GM21528 (cell line): ENCODE measurements at regions not wholly inside any gene's neighbourhood (a gene's known extent, or its start where the extent isn't known, plus 50 kb on each side); places are given as distances from the start of the nearest gene placed in this dataset.
A peak's percentile ranks its signal among the peaks of the same experiment; 100 is the strongest.

Experiments used
- ATAC-seq: cut with Tn5 transposase; IDR thresholded peaks from one replicate; pipeline ENCODE4 v1.9.1; 2021; ENCODE audit warnings: mild to moderate bottlenecking, moderate library complexity; ENCODE audit not compliant: unreplicated experiment, low FRiP score

- ATAC-seq: no peak
Measured at GRCh38 chr18:25875551-25876240, 214.7 kb downstream of the SS18 start.

DNA sequence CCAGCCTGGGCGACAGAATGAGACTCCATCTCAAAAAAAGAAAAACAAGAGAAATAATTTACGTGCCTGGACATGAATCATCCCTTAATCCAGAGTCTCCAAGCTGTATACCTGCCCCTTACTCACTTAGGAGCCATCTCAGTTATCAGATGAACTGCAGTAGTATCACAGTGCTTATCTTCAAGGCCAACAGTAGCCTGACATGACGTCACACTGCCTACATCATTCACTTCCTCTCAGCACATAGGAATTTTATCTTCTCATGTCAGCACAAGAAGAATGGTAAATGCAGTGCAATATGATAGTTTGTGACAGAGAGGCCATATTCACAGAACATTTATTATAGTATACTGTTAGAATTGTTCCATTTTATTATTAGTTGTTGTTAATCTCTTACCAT is 216.6 kb downstream of the SS18 start:
- ATAC-seq: no peak

- no peak for ATAC-seq
Measured at GRCh38 chr18:25866331-25866730, 224.1 kb downstream of the SS18 start.

- ATAC-seq: no peak
Measured at GRCh38 chr18:25862881-25863600, 227.4 kb downstream of the SS18 start.

DNA sequence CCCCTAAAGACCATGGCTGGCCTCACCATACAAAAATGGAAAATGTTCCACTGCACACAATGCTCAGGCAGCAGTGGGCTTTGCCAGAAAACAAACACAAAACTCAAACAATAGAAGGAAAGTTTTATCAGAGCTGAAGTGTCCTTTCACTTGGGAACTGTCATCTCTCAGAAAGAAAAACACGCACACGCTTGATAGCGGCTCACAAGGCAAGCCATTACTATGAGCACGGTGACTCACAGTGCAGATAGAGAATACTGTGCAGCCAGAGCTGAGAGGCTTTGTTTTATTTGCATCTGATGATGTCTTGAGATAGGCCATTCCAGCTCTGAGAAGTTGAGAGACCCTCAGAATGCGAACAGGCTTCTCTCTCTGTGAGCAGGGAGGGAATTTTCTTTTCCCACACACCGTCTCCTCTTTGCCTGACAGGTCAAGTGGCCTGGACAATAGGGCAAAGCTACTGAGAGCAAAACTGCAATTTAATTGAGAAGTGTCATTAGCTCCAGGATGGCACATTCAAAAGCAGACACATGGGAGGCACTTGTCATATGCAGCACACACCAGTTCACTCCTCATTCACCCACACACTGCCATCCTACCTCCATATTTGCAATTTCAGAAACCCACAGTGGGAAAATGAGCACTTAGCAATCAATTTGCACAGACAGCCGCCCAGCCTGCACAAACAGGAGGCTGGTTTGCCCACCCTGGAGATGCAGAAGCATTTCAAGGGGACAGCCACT is 236.6 kb downstream of the SS18 start:
- ATAC-seq: no peak

- no peak for ATAC-seq
Measured at GRCh38 chr18:25843791-25844190, 246.6 kb downstream of the SS18 start.

GRCh38 chr18:25842665-25843064 is 247.7 kb downstream of the SS18 start:
- no peak for ATAC-seq

DNA sequence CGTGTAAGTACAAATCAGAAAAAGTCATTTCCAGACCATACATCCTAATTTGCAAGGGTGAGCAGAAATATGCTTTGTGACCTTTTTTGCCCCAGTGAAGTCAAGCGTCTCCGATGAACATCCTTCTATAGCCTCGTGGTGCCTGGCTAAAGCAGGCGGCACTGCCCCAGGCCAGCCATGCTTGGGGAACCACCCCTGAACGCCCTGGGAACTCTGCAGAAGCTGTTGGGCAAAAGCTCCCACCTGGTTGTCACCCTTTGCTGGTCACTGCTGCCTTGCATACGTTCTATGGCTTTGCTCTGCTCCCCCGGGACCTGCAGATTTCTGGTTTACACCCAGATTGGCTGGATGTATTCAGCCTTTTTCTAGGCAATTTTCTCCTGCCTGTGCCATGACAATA is 256.4 kb downstream of the SS18 start:
- no peak for ATAC-seq

DNA sequence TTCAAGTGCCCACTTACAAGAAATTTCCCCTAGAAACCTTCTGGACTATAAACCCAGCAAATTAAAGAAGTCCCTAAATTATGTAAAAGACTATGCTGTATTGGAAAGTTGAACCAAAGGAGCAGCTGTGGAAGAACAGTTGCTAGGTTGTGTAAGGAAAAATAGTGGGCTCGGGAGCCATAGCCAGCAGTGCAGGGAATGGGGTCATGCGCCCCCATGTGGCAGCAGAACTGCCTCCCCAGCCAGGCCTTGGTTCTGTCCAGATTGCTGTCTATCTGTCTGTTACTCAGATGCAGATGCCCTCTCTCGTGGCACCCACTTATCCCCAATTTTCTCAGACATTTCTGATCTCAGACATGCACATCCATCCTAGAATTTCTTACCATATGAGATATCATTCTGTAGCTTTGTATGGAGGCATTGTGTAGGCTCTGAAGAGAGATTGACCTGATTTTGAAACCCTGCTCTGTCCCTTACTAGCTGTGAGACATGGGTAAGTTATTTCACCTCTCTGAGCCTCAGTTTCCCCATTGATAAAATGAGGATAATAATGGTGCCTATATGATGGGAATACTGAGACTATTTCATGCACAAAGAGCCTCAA is 258.3 kb downstream of the SS18 start:
- peak; percentile 86 for ATAC-seq

- ATAC-seq: no peak
Measured at GRCh38 chr18:25831301-25831701, 259.1 kb downstream of the SS18 start.

GRCh38 chr18:25830787-25831186 is 259.6 kb downstream of the SS18 start:
- no peak for ATAC-seq

GRCh38 chr18:25827961-25828561 is 262.4 kb downstream of the SS18 start:
- no peak for ATAC-seq

GRCh38 chr18:25827228-25827627 is 263.2 kb downstream of the SS18 start:
- no peak for ATAC-seq

DNA sequence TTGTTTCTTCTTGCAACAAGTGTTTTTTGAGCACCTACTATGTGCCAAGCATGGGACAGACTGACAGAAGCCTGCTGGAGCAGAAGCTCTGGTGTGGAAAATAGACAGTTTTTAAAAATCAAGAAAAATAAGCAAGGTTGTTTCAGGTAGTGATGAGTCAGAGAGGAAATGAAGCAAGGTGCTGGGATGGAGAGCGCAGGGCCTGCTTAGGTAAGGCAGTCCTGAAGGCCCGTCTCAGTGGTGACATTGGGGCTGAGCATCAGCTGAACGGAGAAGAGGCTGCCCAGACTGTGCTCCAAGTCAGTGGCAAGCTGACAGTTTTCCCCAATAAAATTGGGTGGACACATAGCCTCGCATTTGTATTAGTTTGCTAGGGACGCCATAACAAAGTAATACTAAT is 263.6 kb downstream of the SS18 start:
- no peak for ATAC-seq

GRCh38 chr18:25825979-25826776 is 264.2 kb downstream of the SS18 start:
- ATAC-seq: no peak

GRCh38 chr18:25825056-25825455 is 265.4 kb downstream of the SS18 start:
- ATAC-seq: no peak

DNA sequence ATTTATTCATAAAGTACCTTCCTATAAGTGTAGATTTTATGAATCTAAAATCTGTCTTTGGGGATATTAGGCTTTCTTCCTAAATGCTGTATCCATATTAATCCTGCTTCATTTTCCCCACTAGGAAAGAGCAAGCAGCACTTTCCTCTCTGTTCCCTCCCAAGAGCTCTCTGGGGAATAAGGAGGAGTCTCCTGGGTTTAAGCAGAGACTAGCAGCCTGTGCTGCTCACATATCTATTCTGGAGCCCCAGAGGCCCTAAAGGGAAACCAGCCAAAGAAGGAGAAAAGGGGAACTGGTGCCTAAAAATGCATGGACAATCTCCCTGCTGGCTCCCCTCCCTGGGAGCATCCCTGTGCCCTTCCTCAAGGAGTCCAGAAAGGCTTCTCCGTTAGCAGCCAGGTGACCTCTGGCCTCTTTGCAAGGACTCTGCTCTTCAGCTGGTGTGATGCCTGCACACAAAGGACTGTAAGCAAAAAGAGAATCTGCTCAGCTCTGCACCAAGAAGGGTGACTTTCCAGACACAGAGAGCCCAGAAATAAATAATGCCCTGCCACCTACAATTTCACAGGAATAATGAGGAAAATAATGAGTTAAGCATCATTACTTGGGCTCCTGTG is 270.6 kb downstream of the SS18 start:
- no peak for ATAC-seq

DNA sequence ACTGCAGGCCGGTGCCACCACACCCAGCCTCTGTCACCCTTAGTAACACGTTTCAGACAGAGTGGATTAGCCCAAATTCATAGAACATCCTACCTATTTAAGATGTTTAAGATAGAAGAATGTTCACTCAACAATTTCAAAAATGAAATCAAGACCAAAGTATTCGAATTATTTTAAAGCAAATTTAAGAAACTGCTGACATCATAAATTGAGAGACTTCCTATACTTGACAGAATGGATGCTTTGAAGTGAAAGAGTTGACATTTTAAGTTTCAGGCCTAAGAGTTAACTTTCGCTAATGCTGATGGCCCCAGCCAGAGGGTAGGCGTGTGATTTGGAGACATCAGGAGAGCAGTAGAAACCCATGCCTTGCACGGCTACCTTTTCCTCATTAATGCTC is 271.9 kb downstream of the SS18 start:
- no peak for ATAC-seq

DNA sequence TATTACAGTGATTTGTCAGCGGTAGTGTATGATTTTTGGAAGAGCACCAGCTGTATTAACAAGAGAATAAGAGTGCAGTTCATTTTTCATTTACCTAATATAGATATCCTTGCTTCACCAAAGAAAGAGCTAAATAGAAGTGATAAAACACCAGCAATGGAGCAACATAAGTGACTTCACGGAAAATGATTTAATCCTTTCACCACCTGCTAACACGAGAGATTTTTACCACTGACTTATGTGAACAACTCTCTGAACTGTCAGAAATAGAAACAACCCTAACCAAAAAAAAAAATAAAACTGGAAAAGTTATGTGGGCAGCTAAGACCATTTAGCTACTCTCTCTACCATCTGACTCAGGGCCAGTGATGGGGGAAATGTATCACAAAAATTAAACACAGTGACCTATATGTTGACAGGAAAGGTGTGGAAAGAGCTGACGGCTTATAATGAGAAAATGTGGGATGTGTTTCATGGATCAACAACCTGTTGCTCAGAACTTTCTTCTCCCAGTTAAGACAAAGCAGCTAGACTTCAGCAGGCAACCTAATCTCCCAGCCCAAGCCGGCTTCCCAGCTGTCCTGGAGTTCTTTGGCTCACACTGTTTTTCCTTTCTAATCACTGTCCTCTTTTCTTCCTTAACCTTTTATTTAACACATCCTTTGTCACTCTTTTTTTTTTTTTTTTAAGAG is 272.7 kb downstream of the SS18 start:
- no peak for ATAC-seq
